ENCODE measurements at regions not wholly inside any gene's neighbourhood (a gene's known extent, or its start where the extent isn't known, plus 50 kb on each side); places are given as distances from the start of the nearest gene placed in this dataset.

DNA sequence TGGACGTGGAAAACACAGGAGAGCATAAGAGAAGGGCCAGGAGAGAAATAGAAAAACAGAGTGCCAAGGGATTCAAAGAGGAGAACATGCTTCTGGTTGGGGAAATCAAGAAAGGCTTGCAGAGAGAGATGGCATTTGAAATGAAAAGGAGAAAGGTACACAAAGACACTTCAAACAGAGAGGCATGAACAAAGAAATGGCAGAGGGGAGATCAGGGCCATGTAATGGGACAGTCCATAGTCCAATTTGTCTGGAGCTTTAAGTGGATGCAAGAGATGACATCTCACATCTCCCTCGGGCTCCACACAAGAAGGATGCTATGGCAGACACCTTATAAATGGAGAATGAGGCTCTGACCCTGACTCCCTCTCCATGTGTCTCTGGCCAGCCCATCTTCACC, 331.1 kb downstream of the MLLT3 start:
- DNase-seq (ENCODE audit: low read depth): no peak

DNA sequence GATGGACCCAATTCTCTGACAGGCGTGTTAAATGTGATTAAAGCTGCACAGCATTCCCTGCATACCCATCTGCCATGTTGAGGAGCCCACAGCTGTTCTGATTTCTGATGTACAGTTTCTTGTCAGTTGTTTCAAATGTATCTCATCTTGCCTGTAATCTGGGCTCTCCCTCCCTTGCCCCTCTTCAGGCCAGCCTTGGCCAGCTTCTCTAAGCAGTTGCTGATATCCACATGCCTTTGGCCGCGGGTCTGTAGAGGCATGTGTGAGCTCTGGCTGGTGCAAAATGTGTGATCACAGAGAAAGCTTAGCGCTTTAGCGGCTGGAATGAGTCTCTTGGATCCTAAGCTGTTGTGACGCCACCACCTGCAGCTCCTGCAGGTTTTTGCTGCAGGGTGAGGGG, 332.0 kb downstream of the MLLT3 start:
- no peak for DNase-seq (ENCODE audit: low read depth)

DNA sequence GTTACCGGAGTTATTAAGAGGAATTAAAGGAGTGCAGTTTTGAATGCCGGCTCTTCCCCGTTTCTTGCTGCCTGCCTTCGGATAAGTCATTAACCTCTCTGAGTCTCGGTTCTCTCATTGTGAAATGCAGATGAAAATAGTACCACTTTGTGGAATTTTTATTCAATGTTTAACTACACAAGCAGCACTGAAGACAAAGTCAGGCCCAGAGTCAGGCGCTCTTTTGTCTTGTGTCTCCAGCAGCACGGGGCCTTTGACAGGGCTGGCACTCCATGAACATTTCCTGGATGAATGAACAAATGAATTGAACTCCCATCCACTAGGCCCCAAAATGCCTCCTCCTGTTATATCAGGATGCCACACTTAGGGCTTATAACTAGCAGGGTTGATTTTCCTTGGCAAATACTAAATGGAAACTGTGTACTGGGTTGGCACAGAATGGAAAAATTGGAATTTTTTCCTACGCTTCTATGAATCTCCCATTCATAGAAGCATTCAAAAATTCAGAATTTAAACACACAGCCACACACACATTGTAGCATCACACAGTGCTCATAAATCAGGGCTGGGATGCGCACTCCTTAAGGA, 332.8 kb downstream of the MLLT3 start:
- DNase-seq (ENCODE audit: low read depth): no peak

DNA sequence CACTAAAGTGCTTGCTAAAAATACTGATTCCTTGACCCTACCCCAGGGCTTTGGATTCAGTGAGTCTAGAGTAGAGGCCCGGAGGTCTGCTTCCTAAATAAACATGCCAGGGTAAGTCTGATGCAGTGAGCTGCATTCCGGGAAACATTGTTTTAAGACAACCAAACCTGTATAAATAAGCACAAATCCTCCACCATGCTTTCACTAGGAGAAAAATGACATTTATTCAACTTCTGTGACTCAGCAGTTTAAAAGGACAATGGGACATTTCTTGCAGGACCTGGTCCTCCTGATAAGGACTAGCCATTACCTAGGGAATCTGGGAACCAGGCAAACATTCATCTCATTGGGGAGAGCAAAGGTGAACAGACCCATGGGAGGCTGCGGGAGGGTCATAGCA, 335.3 kb downstream of the MLLT3 start:
- no peak for DNase-seq (ENCODE audit: low read depth)

DNA sequence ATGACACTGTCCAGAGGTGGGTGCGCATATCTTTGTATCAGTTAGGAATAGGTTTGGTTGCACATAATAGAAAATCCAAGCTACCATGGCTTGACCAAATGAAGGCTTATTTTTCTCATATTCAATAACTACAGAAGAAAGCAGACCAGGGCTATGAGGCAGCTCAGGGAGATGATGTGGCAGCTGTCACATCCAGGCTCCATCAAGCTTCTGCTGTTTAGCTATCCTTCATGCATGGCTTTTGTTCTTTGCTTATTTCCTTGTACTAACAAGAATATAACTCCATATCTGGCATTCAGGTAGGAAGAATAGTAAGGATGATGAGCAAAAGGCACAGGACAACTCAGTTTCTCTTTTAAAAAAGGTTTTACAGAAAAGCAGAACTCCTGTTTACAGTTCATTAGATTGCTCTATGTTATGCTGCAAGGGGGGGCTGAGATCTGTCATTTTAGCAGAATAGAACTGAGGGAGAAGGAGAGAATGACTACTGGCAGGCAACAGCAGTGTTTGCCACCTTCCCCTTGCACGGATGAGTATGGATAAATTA, 336.1 kb downstream of the MLLT3 start:
- DNase-seq (ENCODE audit: low read depth): no peak

DNA sequence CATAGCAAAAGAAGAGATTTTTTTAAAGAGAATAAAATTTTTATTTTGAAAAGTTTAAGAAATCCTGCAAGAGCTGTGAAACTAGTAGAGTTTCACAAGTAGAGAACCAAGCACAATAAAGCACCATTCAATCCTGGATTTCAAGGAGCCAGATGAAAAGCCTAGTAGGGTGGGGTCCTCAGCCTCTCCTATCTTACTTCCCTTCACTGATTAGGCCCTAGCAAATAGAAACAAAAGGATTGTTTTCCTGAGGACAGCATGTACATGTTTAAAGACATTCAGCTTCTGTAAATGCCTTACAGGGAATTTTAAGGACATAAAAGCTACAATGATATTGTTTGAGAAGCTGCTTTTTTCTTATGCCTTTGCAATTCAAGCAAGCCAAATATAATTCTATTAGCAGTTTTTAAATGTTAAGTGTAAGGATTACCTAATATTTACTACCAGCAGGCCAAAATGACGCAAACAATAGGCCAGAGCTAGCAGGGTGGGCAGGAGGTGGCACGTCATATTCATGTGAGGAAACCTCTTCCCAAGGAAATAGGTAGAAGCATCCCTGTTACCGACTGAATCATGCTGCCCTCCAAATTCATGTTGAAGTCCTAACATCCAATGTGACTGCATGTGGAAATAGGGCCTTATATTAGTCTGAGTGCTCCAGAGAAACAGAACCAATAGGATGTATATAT, 337.6 kb downstream of the MLLT3 start:
- no peak for DNase-seq (ENCODE audit: low read depth)

DNA sequence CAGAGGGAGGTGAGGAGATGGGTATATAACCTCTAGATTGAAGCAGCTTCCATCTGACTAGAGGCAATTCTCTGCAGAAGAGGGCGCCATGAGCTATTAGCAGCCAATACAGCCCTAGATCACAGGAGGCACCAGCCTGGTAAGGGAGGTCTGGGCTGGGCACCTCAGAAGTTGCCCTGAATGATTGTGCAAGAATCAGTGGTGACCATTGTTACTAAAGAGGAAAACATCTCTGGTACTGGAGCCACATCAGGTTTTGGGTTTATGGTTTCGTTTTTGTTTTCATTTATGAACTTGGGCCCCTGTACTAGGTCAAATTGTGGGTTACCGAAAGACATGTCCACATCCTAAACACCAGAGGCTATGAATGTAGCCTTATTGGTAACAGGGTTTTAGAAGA, 342.0 kb downstream of the MLLT3 start:
- DNase-seq (ENCODE audit: low read depth): no peak

DNA sequence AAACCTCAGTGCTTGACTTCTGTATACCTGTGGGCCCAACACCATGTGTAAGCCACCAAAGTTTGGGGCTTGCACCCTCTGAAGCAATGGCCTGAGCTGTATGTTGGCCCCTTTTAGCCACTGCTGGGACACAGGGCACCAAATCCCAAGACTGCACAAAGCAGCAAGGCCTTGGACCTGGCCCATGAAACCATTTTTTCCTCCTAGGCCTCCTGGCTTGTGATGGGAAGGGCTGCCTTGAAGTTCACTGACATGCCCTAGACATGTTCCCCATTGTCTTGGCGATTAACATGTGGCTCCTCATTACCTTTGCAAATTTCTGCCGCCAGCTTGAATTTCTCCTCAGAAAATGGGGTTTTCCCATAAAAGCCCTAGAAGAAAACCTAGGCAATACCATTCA, 345.5 kb downstream of the MLLT3 start:
- no peak for DNase-seq (ENCODE audit: low read depth)

DNA sequence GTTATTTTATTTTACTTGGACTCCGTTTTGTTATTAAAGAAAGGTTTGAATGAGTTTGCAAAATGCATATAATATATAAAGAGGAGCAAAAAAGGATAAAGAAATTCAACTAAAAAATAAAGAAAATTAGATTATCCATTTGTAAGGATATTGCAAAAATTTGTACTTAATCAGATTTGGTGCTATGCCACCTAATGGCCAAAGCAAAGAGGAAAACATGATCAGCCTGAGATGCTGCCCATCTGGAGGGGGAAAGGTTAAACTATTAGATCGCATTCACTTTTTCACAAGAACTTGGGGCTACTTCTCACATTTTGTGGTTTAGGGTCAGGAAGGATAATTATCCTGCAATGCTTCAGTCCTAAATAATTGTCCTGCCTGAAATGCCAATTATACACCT, 350.6 kb downstream of the MLLT3 start:
- no peak for DNase-seq (ENCODE audit: low read depth)

DNA sequence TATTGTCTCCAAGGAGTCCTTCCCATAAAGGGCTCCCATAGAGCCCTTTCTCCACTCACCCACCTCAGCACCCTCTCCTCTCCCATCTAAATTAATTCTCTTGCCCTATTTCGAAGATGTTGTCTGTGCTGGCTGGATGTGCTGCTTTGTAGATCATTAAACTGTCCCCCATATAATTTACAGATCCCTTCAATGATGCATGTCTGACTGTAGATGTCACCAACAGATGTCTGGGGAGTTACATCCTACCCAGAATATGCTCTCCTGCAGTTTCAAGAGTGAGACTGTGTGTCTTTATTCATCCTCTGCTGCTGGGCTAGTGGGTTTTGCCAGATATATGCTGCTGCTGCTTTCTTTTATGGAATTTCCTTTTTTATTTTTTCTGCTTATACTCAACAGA, 351.2 kb downstream of the MLLT3 start:
- DNase-seq (ENCODE audit: low read depth): no peak

DNA sequence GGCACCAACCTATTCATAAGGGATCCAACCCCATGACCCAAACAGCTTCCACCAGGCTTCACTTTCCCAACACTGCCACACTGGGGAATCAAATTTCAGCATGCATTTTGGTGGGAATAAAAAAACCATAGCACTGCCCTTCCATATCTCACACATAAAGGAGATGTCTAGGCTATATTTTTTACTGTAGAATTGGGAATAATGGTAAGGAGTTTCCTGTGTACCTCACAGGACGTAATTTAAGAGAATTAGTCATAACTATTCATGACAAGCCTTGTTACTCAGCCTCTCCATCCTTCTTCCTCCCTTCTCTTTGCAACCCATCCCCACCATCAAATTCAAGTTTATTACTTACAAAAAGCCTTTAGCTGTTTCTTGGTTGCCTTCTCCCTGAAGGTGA, 352.1 kb downstream of the MLLT3 start:
- no peak for DNase-seq (ENCODE audit: low read depth)

DNA sequence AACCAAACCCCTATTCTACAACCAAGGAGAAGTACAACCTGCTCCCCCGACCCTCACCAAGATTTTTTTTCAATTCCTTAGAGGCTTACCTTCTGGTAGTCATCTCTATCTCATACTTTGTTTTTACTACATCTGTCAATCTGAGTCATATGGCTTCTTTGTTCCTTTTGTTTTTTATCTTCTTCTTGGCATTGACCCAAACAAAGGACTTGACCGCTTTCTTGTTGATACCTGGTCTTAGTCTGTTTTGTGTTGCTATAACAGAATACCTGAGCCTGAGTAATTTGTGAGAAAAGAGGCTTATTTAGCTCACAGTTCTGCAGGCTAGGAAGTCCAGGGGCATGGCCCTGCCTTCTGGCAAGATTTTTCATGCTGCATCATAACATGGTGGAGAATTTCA, 352.7 kb downstream of the MLLT3 start:
- DNase-seq (ENCODE audit: low read depth): no peak

DNA sequence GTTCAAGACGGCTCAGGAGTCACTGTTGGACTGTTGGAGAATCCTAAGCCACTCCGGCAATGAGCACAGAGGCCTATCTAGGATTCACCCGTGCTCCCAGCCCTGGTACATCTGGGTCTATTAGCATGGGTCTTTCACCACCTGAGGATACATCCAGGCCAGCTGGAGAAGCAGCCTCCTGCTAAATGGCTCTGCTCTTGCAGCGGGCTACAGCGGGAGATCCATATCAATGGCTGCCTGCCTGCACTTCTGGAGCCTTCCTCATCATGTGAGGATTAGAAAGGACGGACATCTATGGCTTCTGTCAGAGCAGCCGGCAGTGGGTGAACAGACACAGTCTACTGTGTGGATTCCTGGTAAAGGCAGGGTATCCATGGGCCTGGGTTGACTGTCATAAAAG, 357.4 kb downstream of the MLLT3 start:
- no peak for DNase-seq (ENCODE audit: low read depth)

DNA sequence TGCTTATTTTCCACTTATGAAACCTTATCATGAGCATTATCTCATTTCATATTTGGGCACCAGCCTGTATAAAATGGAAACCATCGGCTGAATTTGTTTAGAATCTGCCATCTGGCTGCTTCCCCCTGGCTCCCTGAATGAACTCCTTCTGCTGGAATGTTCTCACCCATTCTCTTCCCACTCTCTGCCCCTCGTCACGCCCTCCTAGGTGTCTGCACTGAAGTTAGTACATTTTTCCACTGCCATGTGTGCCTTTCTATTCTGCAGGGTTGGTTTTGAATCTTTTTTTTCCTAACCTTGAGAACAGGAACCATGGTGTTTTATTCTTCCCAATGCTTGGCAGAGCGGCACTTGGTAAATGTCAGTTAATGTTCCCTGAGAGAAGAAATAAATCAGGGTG, 359.7 kb downstream of the MLLT3 start:
- no peak for DNase-seq (ENCODE audit: low read depth)

DNA sequence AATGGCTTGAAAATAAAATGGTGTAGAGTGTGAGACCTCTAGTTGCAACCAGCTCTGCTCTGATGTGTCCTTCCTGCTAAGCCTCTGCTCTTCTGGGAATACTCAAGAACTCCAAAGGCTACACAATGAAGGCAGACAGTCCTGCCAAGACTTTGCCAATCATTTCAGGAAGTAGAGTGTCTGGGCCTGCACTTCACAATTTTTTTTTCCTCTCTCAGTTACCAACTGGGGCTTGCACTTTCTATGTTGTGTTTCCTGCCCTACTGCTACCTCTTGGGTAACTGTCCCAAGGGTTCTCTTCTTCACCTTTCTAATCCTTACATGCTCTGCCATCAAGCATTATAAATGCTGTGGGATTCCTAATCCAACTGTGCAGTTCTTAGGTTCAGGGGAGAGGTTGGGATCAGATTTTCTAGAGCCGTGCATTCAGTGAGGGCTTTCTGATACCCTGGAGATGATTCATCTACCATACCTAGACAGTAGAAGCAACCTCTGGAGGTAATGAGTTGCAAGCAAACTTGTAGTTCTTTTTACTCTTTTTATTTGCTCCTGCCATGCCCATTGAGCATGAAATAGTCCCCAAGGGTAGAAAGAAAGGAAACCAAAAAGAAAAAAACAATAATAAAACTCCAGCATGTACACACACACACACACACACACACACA, 365.9 kb downstream of the MLLT3 start:
- DNase-seq (ENCODE audit: low read depth): no peak

DNA sequence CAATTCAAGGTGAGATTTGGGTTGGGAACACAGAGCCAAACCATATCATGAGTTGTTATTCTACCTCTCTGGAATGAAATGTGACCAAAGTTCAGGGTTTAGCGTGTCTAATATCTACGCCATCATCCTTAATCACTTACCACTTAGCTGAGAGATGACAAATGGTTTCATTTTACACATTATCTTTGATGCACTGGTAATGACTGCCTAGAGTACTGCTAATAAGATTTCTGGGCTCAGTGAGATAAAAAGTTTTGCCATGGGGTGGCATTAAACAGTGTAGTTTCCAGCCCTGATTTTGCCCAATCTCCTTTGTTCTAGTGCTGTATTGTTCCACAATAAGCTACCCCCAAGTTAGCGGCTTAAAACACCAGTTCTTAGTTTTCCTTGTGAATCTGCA, 367.2 kb downstream of the MLLT3 start:
- no peak for DNase-seq (ENCODE audit: low read depth)

DNA sequence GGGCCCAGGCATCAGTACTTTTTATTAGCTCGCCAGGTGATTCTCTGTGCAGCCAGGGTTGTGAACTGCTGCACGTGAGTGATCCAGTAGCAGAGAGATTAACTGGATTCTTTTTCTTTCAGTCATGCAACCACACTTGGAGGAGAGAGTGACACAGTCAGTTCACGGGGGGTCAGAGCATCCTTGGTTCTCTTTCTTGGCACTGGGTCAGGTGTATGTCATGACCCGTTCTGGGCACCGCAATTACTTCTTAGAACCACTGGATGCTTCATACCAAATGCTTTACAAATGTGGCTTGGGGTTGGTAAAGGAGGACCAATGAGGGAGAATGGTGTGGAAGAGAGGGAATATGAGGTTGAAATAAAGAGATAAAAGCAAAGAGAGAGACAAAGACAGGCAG, 368.7 kb downstream of the MLLT3 start:
- DNase-seq (ENCODE audit: low read depth): no peak

DNA sequence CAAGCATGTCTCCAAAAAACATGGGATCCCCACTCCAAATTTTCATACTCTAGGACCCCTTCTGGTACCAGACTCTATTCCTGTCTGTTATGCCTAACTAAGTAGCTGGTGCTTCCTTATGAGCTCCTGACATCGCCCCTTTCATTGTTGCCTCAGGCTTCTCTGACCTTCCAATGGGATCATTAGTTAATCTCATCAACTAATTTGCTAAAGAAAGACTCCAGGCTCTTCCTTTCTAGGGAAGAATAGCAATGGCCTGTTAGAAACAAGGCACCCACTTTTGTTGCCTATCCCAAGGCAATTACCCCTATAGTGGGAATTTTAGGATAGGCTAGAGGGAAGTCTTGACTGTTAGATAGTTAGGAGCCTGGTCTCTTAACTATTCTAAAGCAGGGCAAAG, 369.5 kb downstream of the MLLT3 start:
- DNase-seq (ENCODE audit: low read depth): no peak

DNA sequence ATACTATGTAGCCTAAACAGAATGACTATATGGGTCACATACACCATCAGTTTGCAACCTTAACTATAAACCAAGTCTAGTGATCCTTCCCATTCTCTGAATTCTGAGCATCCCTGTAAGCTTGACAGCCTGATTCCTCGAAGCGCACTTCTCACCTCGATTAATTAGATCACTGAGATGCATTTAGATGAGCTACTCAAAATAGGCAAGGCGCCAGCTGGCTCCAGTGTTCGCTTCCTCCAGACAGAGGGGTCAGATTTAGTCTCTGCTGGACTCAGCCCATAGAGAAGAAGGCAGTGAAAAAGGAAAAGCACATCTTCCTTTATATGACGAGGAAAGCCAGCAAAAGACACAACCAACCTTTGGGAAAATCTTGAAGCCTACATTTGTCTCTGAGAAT, 371.5 kb downstream of the MLLT3 start:
- no peak for DNase-seq (ENCODE audit: low read depth)

DNA sequence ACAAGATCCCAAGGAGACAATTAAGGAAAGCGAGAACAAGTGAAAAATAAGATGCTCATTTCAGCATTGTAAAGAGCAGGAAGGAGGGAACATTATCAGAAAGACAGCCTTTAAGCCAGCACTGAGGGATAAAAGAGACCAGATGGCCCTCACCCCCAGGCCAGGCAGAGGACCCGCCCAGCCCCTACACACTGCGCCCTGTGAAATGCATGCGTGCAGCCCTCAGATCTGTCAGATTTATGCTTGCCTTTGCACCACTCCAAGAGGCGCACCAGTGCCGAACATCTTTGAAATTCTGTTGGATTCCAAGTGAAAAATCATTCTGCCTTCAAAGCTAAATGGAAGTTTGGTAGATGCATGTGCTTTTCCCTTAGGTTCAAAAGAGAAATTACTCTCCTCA, 378.0 kb downstream of the MLLT3 start:
- no peak for DNase-seq (ENCODE audit: low read depth)

DNA sequence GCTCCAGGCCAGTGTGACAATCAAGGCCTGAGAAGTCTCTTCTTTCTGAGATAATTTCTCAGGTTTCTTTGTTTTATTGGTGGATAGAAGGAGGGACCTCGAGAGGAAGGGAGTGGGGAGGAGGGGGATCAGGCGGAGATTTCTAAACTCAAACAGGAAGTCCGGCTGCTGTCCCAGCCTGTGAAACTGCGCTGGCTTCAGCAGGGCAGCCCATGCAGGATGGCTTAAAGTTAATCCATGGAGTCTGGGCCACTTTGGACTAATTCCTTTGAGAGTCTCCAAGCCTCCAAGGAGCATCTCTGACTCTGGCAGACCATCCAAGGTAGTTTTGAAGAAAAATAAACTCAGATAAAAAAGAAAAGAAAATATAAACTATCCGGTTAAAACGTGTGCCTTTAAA, 378.5 kb downstream of the MLLT3 start:
- no peak for DNase-seq (ENCODE audit: low read depth)

DNA sequence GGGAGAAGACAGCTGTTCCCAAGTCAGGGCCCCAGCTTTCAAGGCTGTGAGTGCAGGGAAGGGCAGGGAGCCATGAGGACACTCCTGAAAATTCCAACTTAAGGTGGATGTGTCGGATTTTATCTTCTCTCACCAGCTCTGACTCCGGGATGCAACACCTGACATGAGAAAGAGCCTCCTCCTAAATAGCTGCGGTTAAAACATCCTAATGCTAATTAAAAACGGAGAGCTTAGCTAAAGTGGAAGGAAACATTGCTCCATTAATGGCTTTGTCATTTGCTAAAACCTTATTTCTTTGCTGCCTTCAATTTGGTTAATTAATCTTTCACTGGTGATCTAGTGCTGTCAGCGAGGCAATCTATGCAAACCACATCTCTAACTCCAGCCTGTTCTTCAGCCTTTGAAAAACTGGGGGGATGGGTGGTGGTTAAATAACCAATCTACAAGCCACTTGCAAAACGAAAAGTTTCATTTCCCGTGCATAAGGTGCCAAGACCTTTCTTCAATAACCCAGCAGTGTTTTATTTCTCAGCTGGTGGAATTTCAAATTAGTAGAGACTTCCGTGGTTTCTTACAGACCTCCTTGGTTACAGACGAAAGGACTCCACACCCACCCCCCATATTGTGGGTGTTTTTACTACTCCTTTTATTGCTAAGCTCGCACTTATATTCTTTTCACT, 379.6 kb downstream of the MLLT3 start:
- peak; percentile 19 for DNase-seq (ENCODE audit: low read depth)

DNA sequence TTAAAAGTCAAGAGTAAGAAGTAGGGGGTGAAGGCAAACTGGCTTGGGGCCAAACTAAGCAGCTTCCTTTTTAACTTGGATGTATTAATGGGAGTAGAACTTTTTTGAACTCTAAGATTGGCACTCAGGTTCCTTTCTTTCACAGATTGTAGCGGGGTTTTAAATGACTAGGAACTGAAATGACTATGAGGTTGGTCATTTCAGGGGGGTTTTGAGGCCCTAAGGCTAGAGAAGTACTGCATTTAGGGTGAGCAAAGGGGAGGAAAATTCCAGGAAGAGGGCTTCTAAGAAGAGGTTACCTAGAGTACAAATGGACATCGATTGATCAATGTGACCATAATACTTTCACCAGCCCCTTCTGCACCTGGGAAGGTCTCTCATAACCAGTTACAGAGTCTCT, 381.8 kb downstream of the MLLT3 start:
- no peak for DNase-seq (ENCODE audit: low read depth)
